IMR-90 (cell line): ENCODE measurements at regions not wholly inside any gene's neighbourhood (a gene's known extent, or its start where the extent isn't known, plus 50 kb on each side); places are given as distances from the start of the nearest gene placed in this dataset.

Experiments
- ATAC-seq: fragments of 200-7000 bp; cut with Tn5 transposase; 2 replicates; pipeline ENCODE4 v1.9.1; 2020; ENCODE audit warnings: low read depth, mild to moderate bottlenecking, moderate library complexity
- BruUV-seq: library from RNA; stranded (reverse); fragments of 400-500 nt; replicated peaks from 2 replicates; lab custom pipeline; 2021; lab: Mats Ljungman, UMichigan
- CTCF ChIA-PET: fragments of 300-600 bp; formaldehyde crosslinking; extraction: SDS; loops from one replicate; lab custom pipeline; 2021; ENCODE audit warnings: antibody characterized with exemption; lab: Yijun Ruan, JAX
- POLR2A ChIA-PET: fragments of 300-600 bp; sonication (Branson Sonifier 250); formaldehyde crosslinking; loops from one replicate; lab custom pipeline; 2022; ENCODE audit warnings: antibody characterized with exemption; ENCODE audit not compliant: unreplicated experiment; lab: Charles Lee
- DNase-seq: peaks from one replicate; pipeline ENCODE4 v3.0.0; 2013
- H2AFZ ChIP-seq: replicated peaks from 2 replicates; pipeline ENCODE3; 2013; ENCODE audit warnings: low read length, mild to moderate bottlenecking; ENCODE audit not compliant: poor library complexity
- H2AK5ac ChIP-seq: 2 replicates; pipeline ENCODE4 v1.6.1; 2013; ENCODE audit warnings: low read depth, low read length, inconsistent platforms
- H2AK9ac ChIP-seq: replicated peaks from 2 replicates; pipeline ENCODE3; 2013; ENCODE audit warnings: mild to moderate bottlenecking, low read depth, low read length, moderate library complexity; ENCODE audit not compliant: poor library complexity
- H2BK120ac ChIP-seq: 2 replicates; pipeline ENCODE4 v1.6.1; 2013; ENCODE audit warnings: low read depth, low read length, inconsistent platforms
- H2BK15ac ChIP-seq: 3 replicates; pipeline ENCODE4 v1.6.1; 2013; ENCODE audit warnings: low read depth, low read length, inconsistent platforms
- H2BK20ac ChIP-seq: 2 replicates; pipeline ENCODE4 v1.6.1; 2013; ENCODE audit warnings: low read depth, mild to moderate bottlenecking, inconsistent platforms, low read length, moderate library complexity
- H2BK5ac ChIP-seq: 2 replicates; pipeline ENCODE4 v1.6.1; 2013; ENCODE audit warnings: mild to moderate bottlenecking, low read depth, low read length, inconsistent platforms; ENCODE audit not compliant: poor library complexity, severe bottlenecking
- H3K14ac ChIP-seq: replicated peaks from 2 replicates; pipeline ENCODE4 v1.6.1; 2013; ENCODE audit warnings: low read depth, low read length, inconsistent platforms
- H3K18ac ChIP-seq: 2 replicates; pipeline ENCODE4 v1.6.1; 2013; ENCODE audit warnings: low read depth, low read length, control low read depth
- H3K23ac ChIP-seq: 2 replicates; pipeline ENCODE4 v1.6.1; 2013; ENCODE audit warnings: low read depth, low read length, inconsistent platforms
- H3K27ac ChIP-seq: 2 replicates; pipeline ENCODE4 v1.5.1; 2013; ENCODE audit warnings: mild to moderate bottlenecking, control low read depth, low read length; ENCODE audit not compliant: insufficient read depth
- H3K27me3 ChIP-seq: 2 replicates; pipeline ENCODE4 v1.6.1; 2013; ENCODE audit warnings: low read length; ENCODE audit not compliant: control insufficient read depth, insufficient read depth
- H3K36me3 ChIP-seq: 2 replicates; pipeline ENCODE4 v1.6.1; 2013; ENCODE audit warnings: low read length, mixed read lengths; ENCODE audit not compliant: control insufficient read depth, insufficient read depth
- H3K4ac ChIP-seq: 2 replicates; pipeline ENCODE4 v1.6.1; 2013; ENCODE audit warnings: low read depth, low read length, inconsistent platforms
- H3K4me1 ChIP-seq: 2 replicates; pipeline ENCODE4 v1.6.1; 2013; ENCODE audit warnings: low read length, mixed read lengths; ENCODE audit not compliant: control insufficient read depth, insufficient read depth
- H3K4me2 ChIP-seq: 2 replicates; pipeline ENCODE4 v1.6.1; 2013; ENCODE audit warnings: low read depth, mild to moderate bottlenecking, control low read depth, low read length, moderate library complexity
- H3K4me3 ChIP-seq: 2 replicates; pipeline ENCODE4 v1.5.1; 2013; ENCODE audit warnings: low read depth, mild to moderate bottlenecking, control low read depth, low read length, moderate library complexity; ENCODE audit not compliant: insufficient read depth
- H3K56ac ChIP-seq: 2 replicates; pipeline ENCODE4 v1.6.1; 2013; ENCODE audit warnings: low read length, inconsistent platforms; ENCODE audit not compliant: insufficient read depth; ENCODE audit errors: extremely low read depth
- H3K79me1 ChIP-seq, 2 experiments: 2 replicates each; pipeline ENCODE4 v1.6.1; 2013; ENCODE audit warnings: low read length in 2 of 2, inconsistent platforms in 1 of 2, low read depth in 1 of 2
- H3K9ac ChIP-seq: 2 replicates; pipeline ENCODE4 v1.6.1; 2013; ENCODE audit warnings: low read depth, low read length, control low read depth
- H3K9me1 ChIP-seq: 2 replicates; pipeline ENCODE4 v1.6.1; 2013; ENCODE audit warnings: low read length, inconsistent platforms; ENCODE audit not compliant: insufficient read depth
- H3K9me3 ChIP-seq: 2 replicates; pipeline ENCODE4 v1.6.1; 2013; ENCODE audit warnings: low read length; ENCODE audit not compliant: control insufficient read depth, insufficient read depth
- H4K20me1 ChIP-seq: 2 replicates; pipeline ENCODE4 v1.6.1; 2013; ENCODE audit warnings: low read length, inconsistent platforms; ENCODE audit not compliant: insufficient read depth
- H4K5ac ChIP-seq: 2 replicates; pipeline ENCODE4 v1.6.1; 2013; ENCODE audit warnings: mild to moderate bottlenecking, low read depth, low read length, control low read depth
- H4K8ac ChIP-seq, 2 experiments: 2 replicates each; pipeline ENCODE4 v1.6.1; 2013; ENCODE audit warnings: low read depth in 2 of 2, low read length in 2 of 2, control low read depth in 1 of 2, inconsistent platforms in 1 of 2
- H4K91ac ChIP-seq: 2 replicates; pipeline ENCODE4 v1.6.1; 2013; ENCODE audit warnings: low read depth, low read length, inconsistent platforms; ENCODE audit not compliant: insufficient read depth
- CHD1 ChIP-seq: IDR thresholded peaks from 2 replicates; pipeline ENCODE4 v1.6.1; 2012; ENCODE audit warnings: low read depth, low read length, improper control_type of control experiment
- RFX5 ChIP-seq: IDR thresholded peaks from 2 replicates; pipeline ENCODE4 v1.8.0; 2012; ENCODE audit warnings: low read depth, mild to moderate bottlenecking, low read length, moderate library complexity
- WGBS, 2 experiments: methylation state at CpG; one replicate each; pipeline versions ENCODE4 v1.1.5 to v1.1.7; 2013; ENCODE audit warnings: missing lambda C conversion rate in 2 of 2; ENCODE audit not compliant: insufficient read length in 1 of 2; ENCODE audit errors: extremely low coverage in 2 of 2; 5-methylcytosine and 5-hydroxymethylcytosine counted together
- dilution Hi-C: fragments of 300-500 bp; cut with HindIII; formaldehyde crosslinking; loops from one replicate; pipeline ENCODE4 v1.14.3; 2018; ENCODE audit warnings: low sequenced_read_pairs; ENCODE audit not compliant: unreplicated experiment
- in situ Hi-C: fragments of 300-500 bp; cut with MboI; formaldehyde crosslinking; loops from 3 replicates; pipeline ENCODE4 v1.14.3; 2019; ENCODE audit warnings: low sequenced_read_pairs, inconsistent platforms, mixed read lengths
- intact Hi-C: fragments of 100-400 bp; cut with micrococcal nuclease; formaldehyde crosslinking; loops from 2 replicates; pipeline ENCODE4 v1.10.0; 2022

- BruUV-seq = no TSS peak
- POLR2A ChIA-PET = no interaction called here
- Histone ChIP-seq H3K18ac (no peak overlapping the region), H2BK15ac (no peak overlapping the region), H3K27me3 (no peaks in the 10 kb centered on the region), H3K14ac (no peak overlapping the region), H2AFZ (no peak overlapping the region), H4K8ac (no peak overlapping the region), H3K4me2 (no peak overlapping the region), H2AK9ac (no peak overlapping the region), H3K27ac (no peak overlapping the region), H2AK5ac (no peak overlapping the region), H3K9ac (no peak overlapping the region), H4K20me1 (no peaks in the 10 kb centered on the region), H3K79me1 (no peaks in the 10 kb centered on the region), H3K56ac (no peak overlapping the region), H4K5ac (no peak overlapping the region), H3K4me3 (no peak overlapping the region), H2BK20ac (no peak overlapping the region), H3K4me1 (no peaks in the 10 kb centered on the region), H2BK120ac (no peak overlapping the region), H3K23ac (no peak overlapping the region), H4K91ac (no peak overlapping the region), H3K4ac (no peak overlapping the region), H3K36me3 (no peaks in the 10 kb centered on the region), H2BK5ac (no peak overlapping the region), H3K9me3 (peaks cover 11% of the 10 kb centered on the region), H3K9me1 (no peaks in the 10 kb centered on the region)
- in situ Hi-C loops = no loop called here
- no peak for ATAC-seq
- WGBS, 2 experiments = no CpG with 5 or more reads among the region's 2 CpGs
- DNase-seq = no peak
- intact Hi-C loops = no loop called here
- CTCF ChIA-PET = no interaction called here
- TF ChIP-seq CHD1 (no peak), RFX5 (no peak)
- dilution Hi-C loops = no loop called here
Observed at GRCh38 chr1:233794863-233795262, 109.6 kb upstream of the SLC35F3 start.
